H9 (cell line): ENCODE measurements at regions not wholly inside any gene's neighbourhood (a gene's known extent, or its start where the extent isn't known, plus 50 kb on each side); places are given as distances from the start of the nearest gene placed in this dataset.

ENCODE experiments used
- DNase-seq: peaks from one replicate; pipeline ENCODE4 v3.0.0-alpha.2; 2017
- H2AFZ ChIP-seq: one replicate; pipeline ENCODE4 v1.6.1; 2013; ENCODE audit warnings: mild to moderate bottlenecking, low read length, control low read depth, moderate library complexity
- H2AK5ac ChIP-seq: 2 replicates; pipeline ENCODE4 v1.6.1; 2013; ENCODE audit warnings: low read length, control low read depth, mixed read lengths; ENCODE audit not compliant: insufficient read length
- H2BK120ac ChIP-seq: one replicate; pipeline ENCODE4 v1.6.1; 2013; ENCODE audit warnings: low read depth, mild to moderate bottlenecking, low read length, control low read depth, inconsistent platforms; ENCODE audit not compliant: poor library complexity, severe bottlenecking
- H2BK12ac ChIP-seq: 2 replicates; pipeline ENCODE4 v1.6.1; 2013; ENCODE audit warnings: low read length, control low read depth, mixed read lengths, low read depth; ENCODE audit not compliant: insufficient read length
- H2BK15ac ChIP-seq: 2 replicates; pipeline ENCODE4 v1.6.1; 2013; ENCODE audit warnings: low read depth, low read length, control low read depth
- H2BK20ac ChIP-seq: one replicate; pipeline ENCODE4 v1.6.1; 2013; ENCODE audit warnings: low read depth, mild to moderate bottlenecking, low read length, control low read depth, inconsistent platforms; ENCODE audit not compliant: poor library complexity, severe bottlenecking
- H2BK5ac ChIP-seq: 2 replicates; pipeline ENCODE4 v1.6.1; 2013; ENCODE audit warnings: low read length, control low read depth, mixed read lengths; ENCODE audit not compliant: insufficient read length
- H3K14ac ChIP-seq: 2 replicates; pipeline ENCODE4 v1.6.1; 2013; ENCODE audit warnings: low read length, control low read depth; ENCODE audit not compliant: insufficient read depth
- H3K18ac ChIP-seq: 2 replicates; pipeline ENCODE4 v1.6.1; 2013; ENCODE audit warnings: low read depth, mild to moderate bottlenecking, mixed read lengths, low read length, control low read depth; ENCODE audit not compliant: insufficient read length
- H3K23ac ChIP-seq: 2 replicates; pipeline ENCODE4 v1.6.1; 2013; ENCODE audit warnings: low read length, control low read depth, mixed read lengths, low read depth; ENCODE audit not compliant: insufficient read length
- H3K23me2 ChIP-seq: 2 replicates; pipeline ENCODE4 v1.6.1; 2013; ENCODE audit warnings: low read depth, mild to moderate bottlenecking, mixed read lengths, low read length, control low read depth; ENCODE audit not compliant: insufficient read length, poor library complexity, severe bottlenecking
- H3K27ac ChIP-seq: 2 replicates; pipeline ENCODE4 v1.5.1; 2013; ENCODE audit warnings: low read length, control low read depth, mixed read lengths, low read depth; ENCODE audit not compliant: insufficient read length
- H3K27me3 ChIP-seq: 2 replicates; pipeline ENCODE4 v1.6.1; 2013; ENCODE audit warnings: low read length, control low read depth, inconsistent platforms; ENCODE audit not compliant: insufficient read depth
- H3K4ac ChIP-seq: 2 replicates; pipeline ENCODE4 v1.6.1; 2013; ENCODE audit warnings: low read depth, mild to moderate bottlenecking, control low read depth, inconsistent platforms, low read length, moderate library complexity
- H3K4me1 ChIP-seq: 2 replicates; pipeline ENCODE4 v1.6.1; 2013; ENCODE audit warnings: low read length, control low read depth, inconsistent platforms; ENCODE audit not compliant: insufficient read depth
- H3K4me2 ChIP-seq: 2 replicates; pipeline ENCODE4 v1.6.1; 2013; ENCODE audit warnings: low read length, control low read depth, mixed read lengths; ENCODE audit not compliant: insufficient read length, insufficient read depth
- H3K56ac ChIP-seq: 2 replicates; pipeline ENCODE4 v1.6.1; 2013; ENCODE audit warnings: low read depth, mild to moderate bottlenecking, mixed read lengths, low read length, control low read depth; ENCODE audit not compliant: insufficient read length
- H3K79me1 ChIP-seq: 2 replicates; pipeline ENCODE4 v1.6.1; 2013; ENCODE audit warnings: low read depth, mild to moderate bottlenecking, moderate library complexity, low read length, control low read depth, inconsistent platforms; ENCODE audit not compliant: insufficient read depth, poor library complexity, severe bottlenecking
- H3K79me2 ChIP-seq: 2 replicates; pipeline ENCODE4 v1.6.1; 2013; ENCODE audit warnings: low read length, control low read depth, inconsistent platforms; ENCODE audit not compliant: insufficient read depth
- H3K9ac ChIP-seq: 2 replicates; pipeline ENCODE4 v1.6.1; 2013; ENCODE audit warnings: low read length, control low read depth, mixed read lengths; ENCODE audit not compliant: insufficient read length; ENCODE audit errors: extremely low read depth
- H3K9me3 ChIP-seq: one replicate; pipeline ENCODE4 v1.6.1; 2013; ENCODE audit warnings: low read depth, low read length, inconsistent platforms; ENCODE audit not compliant: control insufficient read depth
- H3T11ph ChIP-seq: one replicate; pipeline ENCODE4 v1.6.1; 2013; ENCODE audit warnings: mild to moderate bottlenecking, low read length, control low read depth, inconsistent platforms
- H4K20me1 ChIP-seq: one replicate; pipeline ENCODE4 v1.6.1; 2013; ENCODE audit not compliant: control insufficient read depth, insufficient read length, insufficient read depth
- H4K5ac ChIP-seq: 2 replicates; pipeline ENCODE4 v1.6.1; 2013; ENCODE audit warnings: low read depth, mild to moderate bottlenecking, mixed read lengths, low read length, control low read depth; ENCODE audit not compliant: insufficient read length
- H4K8ac ChIP-seq: replicated peaks from 2 replicates; pipeline ENCODE4 v1.6.1; 2013; ENCODE audit warnings: low read length, control low read depth, mixed read lengths, low read depth; ENCODE audit not compliant: insufficient read length
- H4K91ac ChIP-seq: 2 replicates; pipeline ENCODE4 v1.6.1; 2013; ENCODE audit warnings: low read depth, mild to moderate bottlenecking, moderate library complexity, mixed read lengths, low read length, control low read depth; ENCODE audit not compliant: insufficient read length
- H3K27ac Mint-ChIP-seq, 3 experiments: 2 replicates in 2 of 3; 3 replicates in 1 of 3; pipeline ENCODE4 v1.8.0; 2020 to 2021; ENCODE audit warnings: mixed read lengths in 3 of 3, mild to moderate bottlenecking in 1 of 3, moderate library complexity in 1 of 3
- H3K27me3 Mint-ChIP-seq: 2 replicates; pipeline ENCODE4 v1.8.0; 2021; ENCODE audit warnings: low read depth, mild to moderate bottlenecking, moderate library complexity, mixed read lengths
- H3K36me3 Mint-ChIP-seq, 3 experiments: 2 replicates in 2 of 3; 3 replicates in 1 of 3; pipeline ENCODE4 v1.8.0; 2020 to 2021; ENCODE audit warnings: low read depth in 3 of 3, mixed read lengths in 3 of 3; ENCODE audit not compliant: insufficient read depth in 1 of 3
- H3K4me1 Mint-ChIP-seq, 2 experiments: 2 replicates each; pipeline ENCODE4 v1.8.0; 2020; ENCODE audit warnings: mixed read lengths in 2 of 2
- H3K4me3 Mint-ChIP-seq, 2 experiments: 2 replicates in 1 of 2; 3 replicates in 1 of 2; pipeline ENCODE4 v1.8.0; 2020 to 2021; ENCODE audit warnings: mild to moderate bottlenecking in 2 of 2, mixed read lengths in 2 of 2, moderate library complexity in 1 of 2
- H3K9me3 Mint-ChIP-seq, 2 experiments: 2 replicates in 1 of 2; 3 replicates in 1 of 2; pipeline ENCODE4 v1.8.0; 2020; ENCODE audit warnings: mild to moderate bottlenecking in 2 of 2, mixed read lengths in 2 of 2, moderate library complexity in 1 of 2
- CTCF ChIP-seq: fragments of 200-600 bp; sonication (generic); conservative IDR thresholded peaks from 3 replicates; pipeline ENCODE4 v1.8.0; 2021; ENCODE audit warnings: antibody characterized with exemption, mild to moderate bottlenecking

DNA sequence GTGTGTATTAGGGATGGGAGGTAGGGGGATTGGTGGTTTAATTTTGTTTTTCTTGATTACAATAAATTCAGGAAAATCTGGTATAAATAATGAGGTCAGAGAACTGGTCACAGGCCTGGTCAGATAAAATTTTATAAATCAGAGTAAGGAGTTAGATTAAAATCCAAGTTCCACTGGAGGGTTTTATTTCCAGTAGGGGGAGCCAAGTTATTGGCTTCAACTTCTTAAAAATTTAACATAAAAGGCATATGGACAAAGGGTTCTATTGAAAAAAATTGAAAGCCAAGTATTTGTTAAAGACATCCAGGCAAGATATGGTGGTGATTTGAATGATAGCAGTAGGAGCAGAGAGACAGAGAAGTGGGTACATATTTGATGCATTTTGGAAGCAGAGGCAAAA, 763.3 kb downstream of the SORCS1 start:
- Histone ChIP-seq H3K4me2 (no peak overlapping the region), H3K23me2 (no peaks in the 10 kb centered on the region), H2AK5ac (no peak overlapping the region), H4K8ac (no peak overlapping the region), H4K20me1 (no peaks in the 10 kb centered on the region), H3K4ac (no peak overlapping the region), H3K14ac (no peak overlapping the region), H2BK5ac (no peak overlapping the region), H3K79me1 (no peaks in the 10 kb centered on the region), H2BK120ac (no peak overlapping the region), H2BK12ac (no peak overlapping the region), H2BK20ac (no peak overlapping the region), H3T11ph (no peak overlapping the region), H3K18ac (no peak overlapping the region), H4K5ac (no peak overlapping the region), H4K91ac (no peak overlapping the region), H3K56ac (no peak overlapping the region), H3K9me3 (no peaks in the 10 kb centered on the region), H3K27me3 (no peaks in the 10 kb centered on the region), H3K79me2 (no peaks in the 10 kb centered on the region), H2AFZ (no peak overlapping the region), H3K4me1 (no peaks in the 10 kb centered on the region; the same call in 1 of the 2 replicates), H3K23ac (no peak overlapping the region), H3K27ac (no peak overlapping the region), H3K9ac (no peak overlapping the region), H2BK15ac (no peak overlapping the region)
- no peak for DNase-seq
- no peaks in the 10 kb centered on the region for H3K36me3 Mint-ChIP-seq
- no peak overlapping the region for H3K27ac Mint-ChIP-seq
- H3K4me1 Mint-ChIP-seq, result peaks cover 6 to 8% of the 10 kb centered on the region in 2 experiments
- H3K27me3 Mint-ChIP-seq, result no peaks in the 10 kb centered on the region
- no peak overlapping the region for H3K4me3 Mint-ChIP-seq
- H3K9me3 Mint-ChIP-seq, result no peaks in the 10 kb centered on the region
- TF ChIP-seq CTCF, result peak; percentile 66
